ENCODE measurements at regions not wholly inside any gene's neighbourhood (a gene's known extent, or its start where the extent isn't known, plus 50 kb on each side); places are given as distances from the start of the nearest gene placed in this dataset.

- no peak for DNase-seq
- no peak overlapping the region for H3K27ac ChIP-seq (ENCODE audit: low read depth in 1 of 2, low read length in 1 of 2)
- H3K4me1 ChIP-seq (ENCODE audit: control insufficient read depth in 5 of 5, insufficient read depth in 5 of 5, low read length in 5 of 5) = peaks cover 3 to 23% (median 6%) of the 10 kb centered on the region in 5 donors
- TF ChIP-seq CTCF (IDR thresholded peaks at IDR 0.05; ENCODE audit: control extremely low read depth, extremely low read depth) = no peak
- 91 to 95% methylated on average over 7 of the region's 7 CpGs for WGBS, 2 donors
- no peak overlapping the region for H3K9ac ChIP-seq (ENCODE audit: insufficient read depth in 1 of 2, low read length in 2 of 2)
- ATAC-seq (ENCODE audit: insufficient read depth, low FRiP score) = no peak
- no peaks in the 10 kb centered on the region for H3K27me3 ChIP-seq (ENCODE audit: control insufficient read depth in 3 of 3, insufficient read depth in 3 of 3, low read length in 2 of 3)
- H3K9me3 ChIP-seq (ENCODE audit: control insufficient read depth in 4 of 4, insufficient read depth in 3 of 4, low read length in 3 of 4) = no peaks in the 10 kb centered on the region
- H3K36me3 ChIP-seq (ENCODE audit: control insufficient read depth in 4 of 4, insufficient read depth in 4 of 4, low read length in 4 of 4) = no peaks in the 10 kb centered on the region
- H3K4me3 ChIP-seq = no peak overlapping the region
Observed at GRCh38 chr1:244963231-244963826, 99.0 kb upstream of the HNRNPU start.

GRCh38 chr1:244962130-244962529 lies 97.8 kb upstream of the HNRNPU start:
- no peak overlapping the region for H3K27ac ChIP-seq (ENCODE audit: low read depth in 1 of 2, low read length in 1 of 2)
- no peaks in the 10 kb centered on the region for H3K36me3 ChIP-seq (ENCODE audit: control insufficient read depth in 4 of 4, insufficient read depth in 4 of 4, low read length in 4 of 4)
- H3K9me3 ChIP-seq (ENCODE audit: control insufficient read depth in 4 of 4, insufficient read depth in 3 of 4, low read length in 3 of 4) = no peaks in the 10 kb centered on the region
- ATAC-seq (ENCODE audit: insufficient read depth, low FRiP score) (no peak), DNase-seq (no peak)
- WGBS, 2 donors = 50% methylated on average over 3 of the region's 3 CpGs
- H3K27me3 ChIP-seq (ENCODE audit: control insufficient read depth in 3 of 3, insufficient read depth in 3 of 3, low read length in 2 of 3) = no peaks in the 10 kb centered on the region
- H3K9ac ChIP-seq (ENCODE audit: insufficient read depth in 1 of 2, low read length in 2 of 2) = no peak overlapping the region
- H3K4me3 ChIP-seq = no peak overlapping the region
- H3K4me1 ChIP-seq (ENCODE audit: control insufficient read depth in 5 of 5, insufficient read depth in 5 of 5, low read length in 5 of 5) = peaks cover 3 to 20% (median 6%) of the 10 kb centered on the region in 5 donors
- TF ChIP-seq CTCF (IDR thresholded peaks at IDR 0.05; ENCODE audit: control extremely low read depth, extremely low read depth) = no peak

- WGBS, 2 donors = 68 to 76% methylated on average over 4 of the region's 4 CpGs
- TF ChIP-seq CTCF (IDR thresholded peaks at IDR 0.05; ENCODE audit: control extremely low read depth, extremely low read depth) = no peak
- H3K27ac ChIP-seq (ENCODE audit: low read depth in 1 of 2, low read length in 1 of 2) = peak overlapping the region in 1 of 2 donors; percentile 33
Observed at GRCh38 chr1:244960904-244961303, 96.6 kb upstream of the HNRNPU start.

GRCh38 chr1:244958593-244958992 lies 94.2 kb upstream of the HNRNPU start:
- no peaks in the 10 kb centered on the region for H3K27me3 ChIP-seq (ENCODE audit: control insufficient read depth in 3 of 3, insufficient read depth in 3 of 3, low read length in 2 of 3)
- H3K27ac ChIP-seq (ENCODE audit: low read depth in 1 of 2, low read length in 1 of 2) = no peak overlapping the region
- DNase-seq = no peak
- no peaks in the 10 kb centered on the region for H3K36me3 ChIP-seq (ENCODE audit: control insufficient read depth in 4 of 4, insufficient read depth in 4 of 4, low read length in 4 of 4)
- H3K9me3 ChIP-seq (ENCODE audit: control insufficient read depth in 4 of 4, insufficient read depth in 3 of 4, low read length in 3 of 4) = no peaks in the 10 kb centered on the region
- 96 to 97% methylated on average over 4 of the region's 4 CpGs for WGBS, 2 donors
- no peak overlapping the region for H3K9ac ChIP-seq (ENCODE audit: insufficient read depth in 1 of 2, low read length in 2 of 2)
- peaks cover 0 to 5% (median 4%) of the 10 kb centered on the region in 5 donors for H3K4me1 ChIP-seq (ENCODE audit: control insufficient read depth in 5 of 5, insufficient read depth in 5 of 5, low read length in 5 of 5)
- H3K4me3 ChIP-seq = no peak overlapping the region
- no peak for TF ChIP-seq CTCF (IDR thresholded peaks at IDR 0.05; ENCODE audit: control extremely low read depth, extremely low read depth)
- ATAC-seq (ENCODE audit: insufficient read depth, low FRiP score) = no peak

More at GRCh38 chr1:244960904-244961303, 96.6 kb upstream of the HNRNPU start:
- Histone ChIP-seq H3K36me3 (ENCODE audit: control insufficient read depth in 4 of 4, insufficient read depth in 4 of 4, low read length in 4 of 4) (no peaks in the 10 kb centered on the region), H3K9me3 (ENCODE audit: control insufficient read depth in 4 of 4, insufficient read depth in 3 of 4, low read length in 3 of 4) (no peaks in the 10 kb centered on the region), H3K27me3 (ENCODE audit: control insufficient read depth in 3 of 3, insufficient read depth in 3 of 3, low read length in 2 of 3) (no peaks in the 10 kb centered on the region), H3K4me1 (ENCODE audit: control insufficient read depth in 5 of 5, insufficient read depth in 5 of 5, low read length in 5 of 5) (peaks cover 3 to 20% (median 6%) of the 10 kb centered on the region in 5 donors), H3K4me3 (no peak overlapping the region), H3K9ac (ENCODE audit: insufficient read depth in 1 of 2, low read length in 2 of 2) (no peak overlapping the region)
- ATAC-seq (ENCODE audit: insufficient read depth, low FRiP score) (no peak), DNase-seq (peak in 1 of 3 donors; percentile 29)

Measured in lung (tissue), 11 donors.